HCT116 (cell line): ENCODE measurements at regions not wholly inside any gene's neighbourhood (a gene's known extent, or its start where the extent isn't known, plus 50 kb on each side); places are given as distances from the start of the nearest gene placed in this dataset.

ENCODE experiments used
- ATAC-seq: fragments of 200-7000 bp; cut with Tn5 transposase; 2 replicates; pipeline ENCODE4 v1.9.1; 2020; ENCODE audit warnings: mild to moderate bottlenecking, moderate library complexity
- BruUV-seq: library from RNA; stranded (reverse); fragments of 400-500 nt; replicated peaks from 2 replicates; lab custom pipeline; 2021; lab: Mats Ljungman, UMichigan
- CTCF ChIA-PET: fragments of 300-600 bp; sonication (Branson Sonifier 250); formaldehyde crosslinking; loops from one replicate; lab custom pipeline; 2021; ENCODE audit warnings: antibody characterized with exemption; lab: Charles Lee
- POLR2A ChIA-PET: fragments of 300-600, 350-600 bp; sonication (Branson Sonifier 250); formaldehyde crosslinking; loops from one replicate; lab custom pipeline; 2021; ENCODE audit warnings: antibody characterized with exemption; lab: Charles Lee
- RAD21 ChIA-PET, 2 experiments: fragments of 300-600 bp; sonication (Branson Sonifier 250); formaldehyde crosslinking; loops; one replicate each; lab custom pipeline; 2023; ENCODE audit warnings: low total read pairs in 2 of 2; ENCODE audit not compliant: uncharacterized antibody in 2 of 2, unreplicated experiment in 2 of 2, low non-redundant PET in 1 of 2; lab: Charles Lee
- DNase-seq: peaks from one replicate; pipeline ENCODE4 v3.0.0-alpha.2; 2010; ENCODE audit warnings: low read depth, low spot score
- H2AFZ ChIP-seq: fragments of 200-600 bp; shearing (Covaris generic), sonication (generic); 2 replicates; pipeline ENCODE4 v1.6.1; 2017; ENCODE audit warnings: low read depth, mixed run types, mixed read lengths, antibody characterized with exemption, low read length; ENCODE audit not compliant: poor library complexity, severe bottlenecking
- H3K27ac ChIP-seq: 2 replicates; pipeline ENCODE4 v1.5.1; 2012; ENCODE audit warnings: low read depth, low read length
- H3K27me3 ChIP-seq: fragments of 200-600 bp; sonication (generic); 2 replicates; pipeline ENCODE4 v1.6.1; 2016; ENCODE audit warnings: mixed run types, low read length, mixed read lengths; ENCODE audit not compliant: insufficient read depth
- H3K36me3 ChIP-seq, 2 experiments: fragments of 200-500 bp in 1 of 2; fragments of 200-600 bp in 1 of 2; sonication (Bioruptor generic) in 1 of 2; sonication (generic) in 1 of 2; 2 replicates each; pipeline versions ENCODE4 v1.5.1 to v1.6.1; 2014 to 2016; ENCODE audit warnings: low read length in 2 of 2, inconsistent platforms in 1 of 2, mixed read lengths in 1 of 2, mixed run types in 1 of 2; ENCODE audit not compliant: insufficient read depth in 2 of 2, control insufficient read depth in 1 of 2
- H3K4me1 ChIP-seq, 2 experiments: fragments of 200-600 bp in 1 of 2; sonication (generic) in 1 of 2; 2 replicates each; pipeline versions ENCODE4 v1.5.1 to v1.6.1; 2012 to 2017; ENCODE audit warnings: low read length in 2 of 2, inconsistent platforms in 1 of 2, mild to moderate bottlenecking in 1 of 2, mixed read lengths in 1 of 2, mixed run types in 1 of 2, moderate library complexity in 1 of 2; ENCODE audit not compliant: insufficient read depth in 2 of 2, control insufficient read depth in 1 of 2
- H3K4me2 ChIP-seq: fragments of 200-600 bp; sonication (generic); 2 replicates; pipeline ENCODE4 v1.6.1; 2017; ENCODE audit warnings: mixed run types, low read length, mixed read lengths
- H3K4me3 ChIP-seq, 2 experiments: fragments of 200-600 bp in 1 of 2; sonication (generic) in 1 of 2; replicated peaks in 1 of 2; 2 replicates each; pipeline ENCODE4 v1.5.1; 2011 to 2016; ENCODE audit warnings: low read length in 2 of 2, control low read depth in 1 of 2, low read depth in 1 of 2, mild to moderate bottlenecking in 1 of 2, mixed read lengths in 1 of 2, mixed run types in 1 of 2
- H3K79me2 ChIP-seq: fragments of 200-600 bp; sonication (generic); 2 replicates; pipeline ENCODE4 v1.6.1; 2017; ENCODE audit warnings: mild to moderate bottlenecking, mixed run types, low read length, moderate library complexity, mixed read lengths; ENCODE audit not compliant: insufficient read depth
- H3K9ac ChIP-seq: fragments of 200-600 bp; sonication (generic); 2 replicates; pipeline ENCODE4 v1.6.1; 2016; ENCODE audit warnings: low read length, mixed read lengths
- H3K9me2 ChIP-seq: fragments of 200-600 bp; sonication (generic), shearing (Covaris generic); 2 replicates; pipeline ENCODE4 v1.6.1; 2017; ENCODE audit warnings: mixed run types, mild to moderate bottlenecking, moderate library complexity; ENCODE audit not compliant: insufficient read depth
- H3K9me3 ChIP-seq, 2 experiments: fragments of 200-500 bp in 1 of 2; fragments of 200-600 bp in 1 of 2; sonication (Bioruptor generic) in 1 of 2; sonication (generic) in 1 of 2; 2 replicates each; pipeline ENCODE4 v1.6.1; 2014 to 2017; ENCODE audit warnings: low read length in 2 of 2, mixed read lengths in 2 of 2, inconsistent platforms in 1 of 2, low read depth in 1 of 2, mild to moderate bottlenecking in 1 of 2, mixed run types in 1 of 2, moderate library complexity in 1 of 2; ENCODE audit not compliant: control insufficient read depth in 1 of 2, insufficient read depth in 1 of 2
- H4K20me1 ChIP-seq: fragments of 200-600 bp; sonication (generic), shearing (Covaris generic); 2 replicates; pipeline ENCODE4 v1.6.1; 2017; ENCODE audit warnings: mixed run types, mild to moderate bottlenecking, moderate library complexity; ENCODE audit not compliant: insufficient read depth
- EGR1 ChIP-seq: IDR thresholded peaks from 2 replicates; pipeline ENCODE4 v1.6.1; 2012; ENCODE audit warnings: low read depth
- EZH2 ChIP-seq: fragments of 200-600 bp; sonication (generic); IDR thresholded peaks from 2 replicates; pipeline ENCODE4 v1.6.1; 2017; ENCODE audit warnings: antibody characterized with exemption, mixed run types
- RAD21 ChIP-seq: IDR thresholded peaks from 2 replicates; pipeline ENCODE4 v1.6.1; 2012; ENCODE audit warnings: low read depth, mild to moderate bottlenecking
- TCF7L2 ChIP-seq: IDR thresholded peaks from 2 replicates; pipeline ENCODE4 v1.7.0; 2011; ENCODE audit warnings: borderline replicate concordance, inconsistent platforms; ENCODE audit not compliant: insufficient read depth, insufficient read length; ENCODE audit errors: extremely low read depth
- intact Hi-C: fragments of 100-400 bp; cut with micrococcal nuclease; formaldehyde crosslinking; loops from 2 replicates; pipeline ENCODE4 v1.10.0; 2022
- TF ChIP-seq, protein P1 (sequence below), 3 experiments: fragments of 200-600 bp in 1 of 3; sonication (generic) in 1 of 3; IDR thresholded peaks in 2 of 3; conservative IDR thresholded peaks in 1 of 3; 2 replicates each; pipeline ENCODE4 v1.5.1; 2012 to 2017; ENCODE audit warnings: low read depth in 2 of 3, low read length in 2 of 3, antibody characterized with exemption in 1 of 3, borderline replicate concordance in 1 of 3, control low read depth in 1 of 3, mild to moderate bottlenecking in 1 of 3, mixed read lengths in 1 of 3, mixed run types in 1 of 3, moderate library complexity in 1 of 3; ENCODE audit not compliant: insufficient read depth in 1 of 3

DNA sequence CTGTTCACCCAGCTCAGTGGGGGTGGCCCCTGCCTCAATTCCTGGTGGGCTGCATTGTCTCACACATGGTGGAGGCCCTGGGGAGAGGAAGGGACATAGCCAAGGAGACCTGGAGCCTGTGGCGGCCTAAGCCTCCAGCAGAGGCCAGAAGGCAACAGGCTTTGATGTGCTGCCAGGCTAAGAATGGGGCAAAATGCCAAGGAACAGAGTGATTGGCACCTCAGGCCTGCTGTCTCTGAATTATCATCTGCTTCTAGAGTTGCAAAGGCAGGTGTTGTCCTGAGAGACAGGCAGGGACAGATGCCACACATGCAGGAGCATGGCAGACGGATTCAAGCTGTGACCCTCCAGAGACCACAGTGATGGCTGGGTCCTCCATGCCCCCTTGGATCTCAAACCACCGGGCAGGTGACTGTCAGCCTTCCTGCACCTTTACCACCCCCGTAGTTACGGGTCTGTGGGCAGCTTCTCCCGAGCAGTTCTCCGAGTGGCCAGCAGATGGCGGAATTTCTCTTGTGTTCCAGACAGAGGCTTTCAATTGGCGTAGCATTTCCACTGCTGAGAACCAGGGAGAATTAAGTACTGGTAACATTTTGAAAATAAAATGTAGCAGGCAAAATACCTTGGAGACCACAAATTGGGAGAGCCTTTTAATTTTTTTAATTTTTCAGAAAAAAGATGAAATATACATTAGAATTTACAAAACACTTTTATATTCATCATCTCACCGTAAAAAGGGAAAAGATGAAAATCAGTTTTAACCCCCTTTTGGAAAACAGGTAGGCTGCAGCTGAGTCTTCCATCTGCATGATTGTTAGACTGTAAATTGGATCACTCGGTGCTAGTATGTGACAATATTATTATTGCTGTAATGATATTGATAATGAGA, 525.5 kb upstream of the CFAP20DC start:
- ChIA-PET RAD21 (interaction anchor here (0.7 to 1.5 kb wide), 2 partner anchors 282 kb away, joined by 3 to 4 read pairs; no protein-coding TSS in a partner anchor), POLR2A (no interaction called here), CTCF (interaction anchor here (0.6 to 3.3 kb wide), 9 partner anchors 11 to 935 kb away, joined by 3 to 30 read pairs (median 3); no protein-coding TSS in a partner anchor)
- no peak overlapping the region for H3K27ac ChIP-seq
- peaks cover 5% of the 10 kb centered on the region; the same call in 1 of the 2 replicates for H3K27me3 ChIP-seq
- no TSS peak for BruUV-seq
- H3K9me3 ChIP-seq: no peaks in the 10 kb centered on the region
- intact Hi-C loops: loop anchor here (1.0 to 10.0 kb wide), 5 partner anchors 234 to 1799 kb away; no protein-coding TSS in a partner anchor
- H3K4me1 ChIP-seq: peaks cover 0 to 3% of the 10 kb centered on the region in 2 experiments; a peak in 2 of 4 replicates
- no peak overlapping the region for H3K4me3 ChIP-seq
- ATAC-seq: peak; percentile 97
- TF ChIP-seq TCF7L2 (peak; percentile 91), EZH2 (no peak), RAD21 (peak; percentile 89), EGR1 (peak; percentile 52)
- TF ChIP-seq, protein P1, sequence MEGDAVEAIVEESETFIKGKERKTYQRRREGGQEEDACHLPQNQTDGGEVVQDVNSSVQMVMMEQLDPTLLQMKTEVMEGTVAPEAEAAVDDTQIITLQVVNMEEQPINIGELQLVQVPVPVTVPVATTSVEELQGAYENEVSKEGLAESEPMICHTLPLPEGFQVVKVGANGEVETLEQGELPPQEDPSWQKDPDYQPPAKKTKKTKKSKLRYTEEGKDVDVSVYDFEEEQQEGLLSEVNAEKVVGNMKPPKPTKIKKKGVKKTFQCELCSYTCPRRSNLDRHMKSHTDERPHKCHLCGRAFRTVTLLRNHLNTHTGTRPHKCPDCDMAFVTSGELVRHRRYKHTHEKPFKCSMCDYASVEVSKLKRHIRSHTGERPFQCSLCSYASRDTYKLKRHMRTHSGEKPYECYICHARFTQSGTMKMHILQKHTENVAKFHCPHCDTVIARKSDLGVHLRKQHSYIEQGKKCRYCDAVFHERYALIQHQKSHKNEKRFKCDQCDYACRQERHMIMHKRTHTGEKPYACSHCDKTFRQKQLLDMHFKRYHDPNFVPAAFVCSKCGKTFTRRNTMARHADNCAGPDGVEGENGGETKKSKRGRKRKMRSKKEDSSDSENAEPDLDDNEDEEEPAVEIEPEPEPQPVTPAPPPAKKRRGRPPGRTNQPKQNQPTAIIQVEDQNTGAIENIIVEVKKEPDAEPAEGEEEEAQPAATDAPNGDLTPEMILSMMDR (IDR thresholded peaks at IDR 0.05 in 2 of 3, conservative IDR thresholded peaks at IDR 0.05 in 1 of 3; ENCODE audit: borderline replicate concordance in 1 of 3, insufficient read depth in 1 of 3, low read depth in 2 of 3, low read length in 2 of 3): peak; percentile 77 to 95 (median 93)
- H4K20me1 ChIP-seq: no peaks in the 10 kb centered on the region
- H3K36me3 ChIP-seq: no peaks in the 10 kb centered on the region
- no peak overlapping the region; the same call in 1 of the 2 replicates for H3K4me2 ChIP-seq
- H3K9me2 ChIP-seq: no peaks in the 10 kb centered on the region
- no peaks in the 10 kb centered on the region for H3K79me2 ChIP-seq
- peak; percentile 48 for DNase-seq
- no peak overlapping the region for H2AFZ ChIP-seq
- no peak overlapping the region for H3K9ac ChIP-seq
